CD14-positive monocyte (primary cell): ENCODE measurements at regions not wholly inside any gene's neighbourhood (a gene's known extent, or its start where the extent isn't known, plus 50 kb on each side); places are given as distances from the start of the nearest gene placed in this dataset.

ENCODE experiments used
- DNase-seq, 3 donors: peaks; one replicate each; pipeline ENCODE4 v3.0.0-alpha.2; 2011 to 2022
- H2AFZ ChIP-seq: 2 replicates; pipeline ENCODE4 v1.6.0; 2012; ENCODE audit warnings: mild to moderate bottlenecking, low read depth, low read length, inconsistent platforms; ENCODE audit not compliant: insufficient read depth, poor library complexity, severe bottlenecking
- H3K27ac ChIP-seq, 2 donors: 1 replicate in 1 of 2; 2 replicates in 1 of 2; pipeline ENCODE4 v1.5.1; 2012 to 2013; ENCODE audit warnings: low read length in 2 of 2, control low read depth in 1 of 2, inconsistent platforms in 1 of 2, low read depth in 1 of 2, mild to moderate bottlenecking in 1 of 2
- H3K27me3 ChIP-seq, 2 donors: one replicate each; pipeline versions ENCODE4 v1.6.0 to v1.6.1; 2011 to 2013; ENCODE audit warnings: low read length in 2 of 2; ENCODE audit not compliant: control insufficient read depth in 2 of 2, insufficient read depth in 2 of 2
- H3K36me3 ChIP-seq, 2 donors: replicated peaks in 1 of 2; 1 replicate in 1 of 2; 2 replicates in 1 of 2; pipeline versions ENCODE4 v1.5.1 to v1.6.1; 2012 to 2013; ENCODE audit warnings: low read length in 2 of 2, control low read depth in 1 of 2, inconsistent platforms in 1 of 2, mild to moderate bottlenecking in 1 of 2; ENCODE audit not compliant: insufficient read depth in 2 of 2, control insufficient read depth in 1 of 2
- H3K4me1 ChIP-seq, 2 donors: 1 replicate in 1 of 2; 2 replicates in 1 of 2; pipeline versions ENCODE4 v1.5.1 to v1.6.1; 2012 to 2013; ENCODE audit warnings: low read length in 2 of 2, control low read depth in 1 of 2, inconsistent platforms in 1 of 2, mild to moderate bottlenecking in 1 of 2, moderate library complexity in 1 of 2; ENCODE audit not compliant: insufficient read depth in 2 of 2, control insufficient read depth in 1 of 2
- H3K4me2 ChIP-seq: replicated peaks from 2 replicates; pipeline ENCODE3; 2012; ENCODE audit warnings: low read length, moderate library complexity, mild to moderate bottlenecking; ENCODE audit not compliant: poor library complexity, severe bottlenecking; ENCODE audit errors: extremely low read depth
- H3K4me3 ChIP-seq, 3 experiments: fragments of 200-600 bp in 1 of 3; sonication (generic) in 1 of 3; replicated peaks in 1 of 3; 1 replicate in 2 of 3; 2 replicates in 1 of 3; pipeline ENCODE4 v1.5.1; 2011 to 2013; ENCODE audit warnings: low read length in 3 of 3, mild to moderate bottlenecking in 3 of 3, control low read depth in 2 of 3, low read depth in 2 of 3, inconsistent platforms in 1 of 3, moderate library complexity in 1 of 3
- H3K79me2 ChIP-seq: 2 replicates; pipeline ENCODE4 v1.6.0; 2012; ENCODE audit warnings: mild to moderate bottlenecking, control low read depth, inconsistent platforms, low read length, moderate library complexity; ENCODE audit not compliant: insufficient read depth
- H3K9ac ChIP-seq: 2 replicates; pipeline ENCODE4 v1.6.0; 2017; ENCODE audit warnings: low read length, mild to moderate bottlenecking; ENCODE audit not compliant: insufficient read depth, poor library complexity, severe bottlenecking
- H3K9me3 ChIP-seq, 2 donors: replicated peaks in 1 of 2; 1 replicate in 1 of 2; 2 replicates in 1 of 2; pipeline versions ENCODE4 v1.5.1 to v1.6.1; 2012 to 2013; ENCODE audit warnings: low read length in 2 of 2, control low read depth in 1 of 2; ENCODE audit not compliant: control insufficient read depth in 1 of 2, insufficient read depth in 1 of 2
- H4K20me1 ChIP-seq: 2 replicates; pipeline ENCODE4 v1.6.0; 2012; ENCODE audit warnings: mild to moderate bottlenecking, low read length, control low read depth, moderate library complexity; ENCODE audit not compliant: insufficient read depth
- H3K27ac Mint-ChIP-seq, 7 donors: one replicate each; pipeline ENCODE4 v1.8.0; 2020; ENCODE audit warnings: mild to moderate bottlenecking in 7 of 7, mixed read lengths in 7 of 7, moderate library complexity in 6 of 7, inconsistent platforms in 2 of 7
- H3K27me3 Mint-ChIP-seq, 3 donors: one replicate each; pipeline ENCODE4 v1.8.0; 2021 to 2022; ENCODE audit warnings: low read depth in 3 of 3, mild to moderate bottlenecking in 3 of 3, mixed read lengths in 3 of 3, moderate library complexity in 3 of 3, inconsistent platforms in 1 of 3
- H3K36me3 Mint-ChIP-seq, 2 donors: one replicate each; pipeline ENCODE4 v1.8.0; 2020; ENCODE audit warnings: mixed read lengths in 2 of 2, inconsistent platforms in 1 of 2, mild to moderate bottlenecking in 1 of 2
- H3K4me1 Mint-ChIP-seq: one replicate; pipeline ENCODE4 v1.8.0; 2020; ENCODE audit warnings: mild to moderate bottlenecking, mixed read lengths
- H3K4me3 Mint-ChIP-seq, 2 donors: one replicate each; pipeline ENCODE4 v1.8.0; 2020; ENCODE audit warnings: mild to moderate bottlenecking in 2 of 2, mixed read lengths in 2 of 2, moderate library complexity in 1 of 2
- H3K9me3 Mint-ChIP-seq, 7 donors: one replicate each; pipeline ENCODE4 v1.8.0; 2020 to 2022; ENCODE audit warnings: mixed read lengths in 7 of 7, mild to moderate bottlenecking in 6 of 7, moderate library complexity in 6 of 7, inconsistent platforms in 2 of 7
- WGBS: methylation state at CpG from one replicate; pipeline ENCODE4 v1.1.5; 2013; ENCODE audit warnings: missing lambda C conversion rate; ENCODE audit not compliant: insufficient coverage; 5-methylcytosine and 5-hydroxymethylcytosine counted together
- intact Hi-C, 2 donors: fragments of 100-400 bp; cut with micrococcal nuclease; formaldehyde crosslinking; loops; one replicate each; pipeline versions ENCODE4 v1.15.0 to v1.15.1; 2023
- TF ChIP-seq, protein P1 (sequence below): fragments of 200-600 bp; IDR thresholded peaks from one replicate; pipeline ENCODE4 v1.8.0; 2022; ENCODE audit warnings: antibody characterized with exemption, mild to moderate bottlenecking

- WGBS: no CpG with 5 or more reads among the region's 2 CpGs
- H4K20me1 ChIP-seq: no peaks in the 10 kb centered on the region
- H3K27me3 ChIP-seq: no peaks in the 10 kb centered on the region
- H3K27ac ChIP-seq: no peak overlapping the region
- no peak overlapping the region for H3K4me3 Mint-ChIP-seq
- TF ChIP-seq, protein P1, sequence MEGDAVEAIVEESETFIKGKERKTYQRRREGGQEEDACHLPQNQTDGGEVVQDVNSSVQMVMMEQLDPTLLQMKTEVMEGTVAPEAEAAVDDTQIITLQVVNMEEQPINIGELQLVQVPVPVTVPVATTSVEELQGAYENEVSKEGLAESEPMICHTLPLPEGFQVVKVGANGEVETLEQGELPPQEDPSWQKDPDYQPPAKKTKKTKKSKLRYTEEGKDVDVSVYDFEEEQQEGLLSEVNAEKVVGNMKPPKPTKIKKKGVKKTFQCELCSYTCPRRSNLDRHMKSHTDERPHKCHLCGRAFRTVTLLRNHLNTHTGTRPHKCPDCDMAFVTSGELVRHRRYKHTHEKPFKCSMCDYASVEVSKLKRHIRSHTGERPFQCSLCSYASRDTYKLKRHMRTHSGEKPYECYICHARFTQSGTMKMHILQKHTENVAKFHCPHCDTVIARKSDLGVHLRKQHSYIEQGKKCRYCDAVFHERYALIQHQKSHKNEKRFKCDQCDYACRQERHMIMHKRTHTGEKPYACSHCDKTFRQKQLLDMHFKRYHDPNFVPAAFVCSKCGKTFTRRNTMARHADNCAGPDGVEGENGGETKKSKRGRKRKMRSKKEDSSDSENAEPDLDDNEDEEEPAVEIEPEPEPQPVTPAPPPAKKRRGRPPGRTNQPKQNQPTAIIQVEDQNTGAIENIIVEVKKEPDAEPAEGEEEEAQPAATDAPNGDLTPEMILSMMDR: no peak
- H3K4me2 ChIP-seq: no peak overlapping the region
- no peaks in the 10 kb centered on the region for H3K79me2 ChIP-seq
- H3K4me3 ChIP-seq: no peak overlapping the region
- no peaks in the 10 kb centered on the region for H3K4me1 Mint-ChIP-seq
- no peaks in the 10 kb centered on the region for H3K36me3 ChIP-seq
- H3K9me3 ChIP-seq: peaks cover 6 to 12% of the 10 kb centered on the region in 2 donors
- H3K36me3 Mint-ChIP-seq: peaks cover 0 to 3% of the 10 kb centered on the region in 2 donors
- no peak for DNase-seq
- H3K4me1 ChIP-seq: no peaks in the 10 kb centered on the region
- H3K9ac ChIP-seq: no peak overlapping the region
- no peak overlapping the region for H2AFZ ChIP-seq
- intact Hi-C loops: no loop called here
- peaks cover 6 to 15% (median 10%) of the 10 kb centered on the region in 7 donors for H3K9me3 Mint-ChIP-seq
- peaks cover 0 to 5% (median 4%) of the 10 kb centered on the region in 3 donors for H3K27me3 Mint-ChIP-seq
- no peak overlapping the region for H3K27ac Mint-ChIP-seq
Observed at GRCh38 chr5:82910491-82910890, 166.7 kb downstream of the TMEM167A start.

DNA sequence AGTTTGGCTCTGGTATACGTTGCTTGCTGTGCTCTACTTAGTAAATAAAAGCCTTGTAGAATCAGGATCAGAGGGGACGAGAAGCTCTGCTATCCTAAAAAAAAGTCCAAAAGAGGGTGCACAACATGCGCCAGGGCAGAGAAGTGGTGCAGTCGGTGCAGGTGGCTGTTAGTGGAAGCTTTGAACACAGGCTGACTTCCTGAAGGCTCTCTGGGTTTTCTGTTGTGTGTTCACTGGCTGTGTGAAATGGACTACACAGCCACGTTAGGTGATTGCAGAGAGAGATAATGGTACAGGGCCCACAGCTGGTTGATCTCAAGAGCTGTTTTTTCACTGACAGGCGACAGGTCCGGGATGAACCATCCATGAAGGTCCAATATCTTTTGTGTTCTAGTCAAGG lies 167.4 kb downstream of the TMEM167A start:
- DNase-seq: no peak
- no peaks in the 10 kb centered on the region for H3K36me3 ChIP-seq
- WGBS: 76% methylated on average over 6 of the region's 7 CpGs

More for the DNA sequence above, 167.4 kb downstream of the TMEM167A start:
- no peak overlapping the region for H3K9ac ChIP-seq
- H3K36me3 Mint-ChIP-seq: no peaks in the 10 kb centered on the region
- H3K4me3 ChIP-seq: no peak overlapping the region
- no peak overlapping the region for H3K4me2 ChIP-seq
- no peaks in the 10 kb centered on the region for H3K27me3 ChIP-seq
- peaks cover 0 to 4% (median 2%) of the 10 kb centered on the region in 3 donors for H3K27me3 Mint-ChIP-seq
- no peak overlapping the region for H3K4me3 Mint-ChIP-seq
- H2AFZ ChIP-seq: no peak overlapping the region
- H4K20me1 ChIP-seq: no peaks in the 10 kb centered on the region
- H3K79me2 ChIP-seq: no peaks in the 10 kb centered on the region
- H3K4me1 ChIP-seq: no peaks in the 10 kb centered on the region
- no peak overlapping the region for H3K27ac ChIP-seq
- TF ChIP-seq, protein P1: no peak
- peaks cover 0 to 8% (median 3%) of the 10 kb centered on the region in 7 donors for H3K9me3 Mint-ChIP-seq
- peaks cover 0 to 6% of the 10 kb centered on the region in 2 donors for H3K9me3 ChIP-seq
- no peaks in the 10 kb centered on the region for H3K4me1 Mint-ChIP-seq
- no peak overlapping the region for H3K27ac Mint-ChIP-seq
- intact Hi-C loops: no loop called here
